HG02870 (cell line): ENCODE measurements at regions not wholly inside any gene's neighbourhood (a gene's known extent, or its start where the extent isn't known, plus 50 kb on each side); places are given as distances from the start of the nearest gene placed in this dataset.

Experiments used
- ATAC-seq: cut with Tn5 transposase; IDR thresholded peaks from one replicate; pipeline ENCODE4 v1.9.1; 2021; ENCODE audit warnings: mild to moderate bottlenecking, moderate library complexity; ENCODE audit not compliant: unreplicated experiment

DNA sequence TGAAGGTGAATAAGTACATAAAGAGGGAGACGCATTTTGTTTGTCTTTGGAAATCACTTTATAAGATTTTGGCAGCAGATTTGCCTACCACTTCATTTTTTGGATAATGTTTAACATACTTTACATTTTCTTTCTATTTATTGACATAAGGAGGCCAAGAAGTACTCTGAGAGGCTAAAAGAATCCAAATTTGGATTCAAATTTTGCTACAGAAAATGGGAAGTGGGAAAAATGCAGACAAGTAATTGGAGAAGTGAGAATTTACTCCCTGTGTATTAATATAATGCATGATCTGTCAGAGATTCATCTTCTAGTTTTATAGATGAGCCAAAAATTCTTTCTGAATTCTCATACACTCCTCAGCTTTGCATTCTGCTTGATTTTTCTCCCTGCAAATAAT is 411.2 kb upstream of the CTNND2 start:
- no peak for ATAC-seq

- no peak for ATAC-seq
Measured at GRCh38 chr5:12313602-12314001, 409.4 kb upstream of the CTNND2 start.

GRCh38 chr5:12312343-12312742 is 408.1 kb upstream of the CTNND2 start:
- ATAC-seq, result no peak

GRCh38 chr5:12294151-12294550 is 389.9 kb upstream of the CTNND2 start:
- no peak for ATAC-seq

- no peak for ATAC-seq
Measured at GRCh38 chr5:12292610-12293204, 388.5 kb upstream of the CTNND2 start.

DNA sequence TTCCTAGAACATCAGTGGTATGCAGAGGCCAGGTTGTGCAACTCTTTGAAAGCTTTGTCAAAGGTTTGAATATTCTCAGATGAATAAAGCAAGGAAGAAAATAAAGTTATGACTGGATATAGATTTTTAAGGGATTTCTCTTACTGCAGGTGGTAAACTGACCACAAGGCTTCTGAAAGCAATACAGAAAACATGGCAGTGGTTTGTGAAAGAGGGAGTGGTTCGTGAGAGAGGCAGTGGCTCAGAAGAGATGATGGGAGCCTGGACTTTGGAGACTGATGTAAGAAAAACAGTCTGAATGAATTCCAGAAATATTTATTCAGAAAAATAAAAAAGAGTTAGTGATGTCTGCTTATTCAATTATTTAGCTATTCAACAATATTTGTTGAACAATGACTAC is 380.4 kb upstream of the CTNND2 start:
- no peak for ATAC-seq

GRCh38 chr5:12277504-12278192 is 373.4 kb upstream of the CTNND2 start:
- ATAC-seq, result no peak

DNA sequence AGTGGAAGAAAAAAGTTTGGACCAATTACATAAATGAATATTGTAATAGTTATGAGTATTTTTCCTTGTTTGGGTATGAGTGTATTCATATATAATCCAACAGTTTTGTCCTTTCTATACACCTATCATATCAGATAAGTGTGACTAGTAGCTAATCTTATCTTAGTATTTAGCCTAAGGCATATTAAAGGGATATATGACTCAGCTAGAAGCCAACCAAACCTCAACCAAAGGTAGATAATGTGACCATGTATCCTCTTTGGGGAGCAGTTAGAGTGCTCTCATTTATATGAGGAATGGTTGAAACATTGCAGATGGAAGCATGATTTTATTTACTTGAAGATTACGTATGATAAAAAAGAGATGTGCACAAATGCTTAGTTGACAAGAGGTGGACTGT is 370.0 kb upstream of the CTNND2 start:
- ATAC-seq, result no peak

DNA sequence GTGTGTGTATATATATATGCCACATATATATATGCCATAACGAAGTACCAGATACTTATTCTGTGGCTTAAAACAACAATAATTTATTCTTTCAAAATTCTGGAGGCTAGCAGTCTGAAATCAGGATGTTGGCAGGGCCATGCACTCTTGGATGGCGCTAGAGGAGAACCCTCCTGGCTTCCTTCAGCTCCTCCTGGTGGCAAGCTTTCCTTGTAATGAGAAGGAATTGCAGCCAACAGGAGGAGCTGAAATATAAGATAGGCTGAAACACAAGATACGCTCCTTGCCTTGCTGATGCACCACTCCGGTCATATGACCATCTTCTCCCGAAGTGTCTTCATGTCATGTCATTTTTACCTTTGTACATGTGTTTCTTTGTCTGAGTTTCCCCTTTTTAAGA is 368.1 kb upstream of the CTNND2 start:
- ATAC-seq, result no peak

DNA sequence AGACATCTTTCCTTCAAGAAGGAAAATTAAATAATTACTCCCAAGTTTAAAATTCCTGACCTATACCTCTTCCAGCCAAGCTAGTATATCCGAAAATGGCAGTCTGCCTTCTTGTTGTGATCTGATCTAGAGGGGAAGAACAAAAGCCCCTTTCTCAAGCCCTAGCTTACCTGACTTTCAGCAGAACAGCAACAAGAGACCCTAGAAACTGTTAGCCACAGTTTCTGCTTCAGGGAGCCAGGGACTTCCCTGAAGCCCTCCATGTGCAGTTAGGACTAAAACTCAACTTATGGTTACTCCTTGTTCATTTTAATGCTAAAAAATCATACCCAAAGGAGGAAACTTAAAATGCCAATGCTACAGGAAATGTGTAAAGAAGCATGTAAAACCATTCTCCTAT is 366.7 kb upstream of the CTNND2 start:
- ATAC-seq, result no peak

- ATAC-seq, result no peak
Measured at GRCh38 chr5:12269164-12269563, 364.9 kb upstream of the CTNND2 start.

DNA sequence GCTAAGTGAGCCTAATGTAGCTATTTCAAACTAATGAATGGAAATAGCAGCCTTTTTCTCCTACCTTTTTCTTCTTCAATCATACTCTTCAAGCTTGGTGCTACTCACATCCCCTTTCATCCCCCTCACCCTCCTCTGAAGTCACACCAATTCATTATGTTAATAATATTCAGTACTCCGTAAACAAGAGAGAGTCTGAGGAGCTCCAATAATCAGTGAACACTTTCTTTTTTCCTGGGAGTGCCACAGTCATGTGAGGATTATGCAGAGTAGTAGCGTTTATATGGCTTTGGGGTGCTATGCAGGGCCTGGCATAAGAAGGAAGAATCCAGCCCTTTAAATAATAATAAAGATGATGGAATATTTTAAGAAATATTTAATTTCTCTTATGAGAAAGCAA is 354.3 kb upstream of the CTNND2 start:
- no peak for ATAC-seq

GRCh38 chr5:12250454-12250853 is 346.2 kb upstream of the CTNND2 start:
- ATAC-seq, result no peak

- ATAC-seq, result no peak
Measured at GRCh38 chr5:12248831-12249230, 344.6 kb upstream of the CTNND2 start.

DNA sequence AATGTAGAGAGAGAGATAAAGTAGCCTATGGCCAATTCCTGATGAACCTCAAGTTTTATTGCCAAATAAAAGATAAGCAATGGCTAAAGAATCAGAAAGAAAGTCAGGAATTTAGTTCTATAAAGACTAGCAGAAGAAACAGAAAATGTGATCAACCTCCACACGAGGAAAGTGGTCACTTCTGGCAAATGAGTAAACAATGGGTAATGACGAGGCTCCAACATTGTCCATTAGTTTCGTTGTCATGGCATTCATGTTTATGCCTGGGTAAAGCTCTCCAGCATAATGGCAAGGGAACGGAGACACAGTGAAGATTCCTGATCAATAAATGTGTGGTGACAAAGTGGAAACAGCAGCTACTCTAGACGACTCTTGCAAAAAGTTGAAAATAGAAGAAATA is 341.8 kb upstream of the CTNND2 start:
- ATAC-seq, result no peak

DNA sequence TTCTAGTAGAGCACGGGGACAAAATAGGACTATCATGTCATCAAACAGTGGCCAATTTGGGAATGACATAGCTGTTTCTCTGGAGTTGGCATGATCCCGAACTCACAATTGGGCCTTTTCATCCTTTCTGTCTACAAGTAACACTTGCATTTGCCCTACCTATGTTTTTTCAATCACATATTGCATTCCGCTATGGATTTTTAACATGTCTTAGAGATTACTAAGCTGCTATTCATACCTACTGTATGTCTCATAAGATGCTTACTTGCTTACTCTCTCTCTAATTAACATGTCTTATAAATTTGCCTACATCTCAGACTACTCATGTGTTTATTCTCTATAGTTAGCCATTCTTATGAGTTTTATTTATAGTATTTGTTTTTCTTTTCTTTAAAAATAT is 341.2 kb upstream of the CTNND2 start:
- no peak for ATAC-seq

GRCh38 chr5:12242950-12243888 is 339.0 kb upstream of the CTNND2 start:
- no peak for ATAC-seq

DNA sequence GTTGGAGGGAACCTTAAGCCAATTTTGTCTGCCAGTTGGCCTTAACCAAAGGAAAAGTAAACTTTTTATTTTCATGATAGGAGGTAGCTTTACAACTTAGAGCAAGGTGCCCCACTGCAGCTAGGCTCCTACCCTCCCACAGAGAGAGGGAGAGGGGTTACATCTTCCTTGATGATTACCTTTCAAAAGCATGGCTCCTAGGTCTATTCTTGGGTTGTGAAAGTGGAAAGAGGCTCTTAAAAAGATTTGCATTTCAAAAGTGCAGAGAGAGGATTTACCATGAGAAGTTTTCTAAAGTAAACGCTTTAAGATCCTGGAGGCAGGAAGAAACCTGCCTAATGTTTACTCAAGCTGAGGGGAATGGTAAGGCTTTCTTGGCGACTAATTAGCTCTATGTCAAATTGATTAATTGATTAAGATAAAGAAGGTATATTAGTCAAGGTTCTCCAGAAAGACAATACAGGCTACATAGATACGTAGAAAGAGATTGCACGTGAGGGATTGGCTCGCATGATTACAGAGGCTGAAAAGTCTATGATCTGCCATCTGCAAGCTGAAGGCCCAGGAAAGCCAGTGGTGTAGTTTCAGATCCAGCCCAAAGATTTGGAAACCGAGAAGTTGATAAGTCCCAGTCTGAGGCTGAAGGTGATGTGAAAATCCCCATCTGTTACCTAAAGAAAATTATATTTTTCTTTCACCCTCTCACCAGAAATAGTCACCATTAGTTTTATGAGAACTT is 333.8 kb upstream of the CTNND2 start:
- ATAC-seq, result no peak

DNA sequence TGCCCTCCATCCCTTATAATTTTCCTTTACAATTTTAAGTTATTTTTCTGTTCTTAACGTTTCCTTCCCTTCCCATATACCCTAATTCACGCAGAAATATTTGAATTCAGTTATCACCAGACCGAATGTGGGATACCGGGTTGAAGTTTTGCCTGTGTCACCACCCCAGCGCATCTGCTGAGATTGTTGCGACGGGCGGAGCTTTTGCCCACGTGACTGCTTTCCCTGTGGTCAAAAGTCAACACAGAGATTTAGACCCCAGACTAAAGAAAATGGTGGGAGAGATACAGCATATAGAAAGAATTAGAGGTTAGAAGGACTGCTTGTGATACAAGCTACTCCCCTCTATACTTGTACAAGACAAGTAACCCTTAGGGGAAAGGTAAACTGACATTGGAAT is 326.4 kb upstream of the CTNND2 start:
- ATAC-seq, result no peak

DNA sequence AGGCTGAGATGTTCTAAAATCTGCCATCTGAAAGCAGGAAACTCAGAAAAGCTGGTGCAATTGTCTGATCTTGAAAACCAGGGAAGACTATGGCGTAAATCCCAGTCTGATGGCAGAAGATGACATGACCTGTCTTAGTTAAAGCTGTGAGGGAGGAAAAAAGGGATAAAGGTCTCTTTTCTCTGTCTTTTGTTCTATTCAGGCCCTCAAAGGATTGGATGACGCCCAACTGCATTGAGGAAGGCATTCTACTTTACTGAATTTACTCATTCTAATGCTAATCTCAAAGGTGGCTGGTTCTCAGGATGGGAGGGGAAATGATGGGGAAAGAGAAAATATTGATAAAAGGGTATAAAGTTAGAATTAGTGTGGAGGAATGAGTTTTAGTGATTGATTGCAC is 312.8 kb upstream of the CTNND2 start:
- ATAC-seq, result no peak
